Memory B cell (primary cell): ENCODE measurements at regions not wholly inside any gene's neighbourhood (a gene's known extent, or its start where the extent isn't known, plus 50 kb on each side); places are given as distances from the start of the nearest gene placed in this dataset.
"Not testable (repeated sequence)": the region's sequence is repeated elsewhere in the genome, so short reads cannot be mapped to it uniquely, and the experiment has no call there.

Source experiments
- ATAC-seq: fragments of 150-1000 bp; cut with Tn5 transposase; 2 replicates; pipeline ENCODE4 v1.10.0; 2021; ENCODE audit warnings: low read depth, mild to moderate bottlenecking, moderate library complexity
- DNase-seq, 2 donors: peaks; one replicate each; pipeline ENCODE4 v3.0.0; 2022; ENCODE audit warnings: low spot score in 2 of 2
- H3K27ac Mint-ChIP-seq: one replicate; pipeline ENCODE4 v1.8.0; 2022; ENCODE audit warnings: mild to moderate bottlenecking, moderate library complexity, mixed read lengths
- H3K27me3 Mint-ChIP-seq: one replicate; pipeline ENCODE4 v1.8.0; 2022; ENCODE audit warnings: mixed read lengths
- H3K36me3 Mint-ChIP-seq: one replicate; pipeline ENCODE4 v1.8.0; 2022; ENCODE audit warnings: mild to moderate bottlenecking, mixed read lengths
- H3K4me1 Mint-ChIP-seq: one replicate; pipeline ENCODE4 v1.8.0; 2022; ENCODE audit warnings: mixed read lengths
- H3K4me3 Mint-ChIP-seq: one replicate; pipeline ENCODE4 v1.8.0; 2022; ENCODE audit warnings: mild to moderate bottlenecking, moderate library complexity, mixed read lengths
- H3K9me3 Mint-ChIP-seq: one replicate; pipeline ENCODE4 v1.8.0; 2022; ENCODE audit warnings: mixed read lengths

DNA sequence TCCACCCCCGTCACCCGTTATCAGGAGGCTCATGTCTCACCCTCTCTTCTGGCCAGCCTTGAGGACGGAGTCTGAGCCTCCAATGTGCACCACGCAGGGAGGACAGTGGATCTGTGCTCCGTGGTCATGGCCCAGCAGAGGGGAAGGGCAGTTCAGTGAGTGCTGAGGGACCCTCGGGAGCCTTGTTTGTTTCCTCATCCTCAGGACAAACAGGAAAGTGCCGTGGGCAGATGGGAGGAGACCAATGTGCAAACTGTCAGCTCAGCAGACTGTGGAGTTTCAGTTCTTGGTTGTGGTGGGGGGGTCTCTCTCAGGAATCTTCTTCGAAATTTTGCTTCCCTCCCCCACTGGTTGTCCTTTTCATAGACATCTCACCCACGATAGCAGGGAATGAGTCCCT, 429.6 kb downstream of the DIRAS2 start:
- peaks cover 24% of the 10 kb centered on the region for H3K4me1 Mint-ChIP-seq
- not testable (repeated sequence) for H3K9me3 Mint-ChIP-seq, ATAC-seq, H3K27me3 Mint-ChIP-seq, H3K36me3 Mint-ChIP-seq
- DNase-seq: peak; percentile 8 to 30
- peak overlapping the region; percentile 86 for H3K27ac Mint-ChIP-seq
- H3K4me3 Mint-ChIP-seq: peak overlapping the region; percentile 95

GRCh38 chr9:90219548-90220118, 423.0 kb downstream of the DIRAS2 start:
- H3K27ac Mint-ChIP-seq: no peak overlapping the region
- H3K4me1 Mint-ChIP-seq: peaks cover 6% of the 10 kb centered on the region
- peak; percentile 84 for ATAC-seq
- no peaks in the 10 kb centered on the region for H3K9me3 Mint-ChIP-seq
- no peaks in the 10 kb centered on the region for H3K36me3 Mint-ChIP-seq
- peak; percentile 60 to 62 for DNase-seq
- no peaks in the 10 kb centered on the region for H3K27me3 Mint-ChIP-seq
- H3K4me3 Mint-ChIP-seq: peak overlapping the region; percentile 62

DNA sequence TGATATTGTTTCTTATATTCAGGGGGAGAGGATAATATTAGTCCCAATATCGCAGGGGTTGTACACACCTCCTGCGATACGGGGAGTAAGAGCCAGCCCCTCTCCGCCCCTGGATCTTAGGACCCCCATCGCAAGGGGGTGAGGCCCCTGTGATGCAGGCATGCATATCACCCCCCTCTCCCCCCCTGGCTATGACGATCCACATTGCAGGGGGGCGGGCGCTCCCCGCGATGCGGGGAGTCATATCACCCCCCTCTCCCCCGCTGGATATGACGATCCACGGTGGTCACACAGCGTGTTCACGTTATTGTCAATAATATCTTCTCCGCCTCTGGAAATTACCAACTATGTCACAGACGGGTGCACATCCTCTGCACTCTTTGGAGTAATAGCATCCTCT, 420.7 kb downstream of the DIRAS2 start:
- H3K9me3 Mint-ChIP-seq, H3K27ac Mint-ChIP-seq, ATAC-seq, H3K36me3 Mint-ChIP-seq, H3K4me3 Mint-ChIP-seq, H3K4me1 Mint-ChIP-seq, DNase-seq, H3K27me3 Mint-ChIP-seq: not testable (repeated sequence)

- not testable (repeated sequence) for H3K4me3 Mint-ChIP-seq, H3K36me3 Mint-ChIP-seq, H3K27me3 Mint-ChIP-seq, ATAC-seq, H3K9me3 Mint-ChIP-seq, H3K4me1 Mint-ChIP-seq
- peak; percentile 62 to 68 for DNase-seq
- peak overlapping the region; percentile 0 for H3K27ac Mint-ChIP-seq
Observed at GRCh38 chr9:90226839-90227338, 415.7 kb downstream of the DIRAS2 start.

- not testable (repeated sequence) for DNase-seq, H3K36me3 Mint-ChIP-seq, H3K27me3 Mint-ChIP-seq, H3K4me1 Mint-ChIP-seq, ATAC-seq, H3K4me3 Mint-ChIP-seq, H3K9me3 Mint-ChIP-seq, H3K27ac Mint-ChIP-seq
Observed at GRCh38 chr9:90233081-90233480, 409.5 kb downstream of the DIRAS2 start.

DNA sequence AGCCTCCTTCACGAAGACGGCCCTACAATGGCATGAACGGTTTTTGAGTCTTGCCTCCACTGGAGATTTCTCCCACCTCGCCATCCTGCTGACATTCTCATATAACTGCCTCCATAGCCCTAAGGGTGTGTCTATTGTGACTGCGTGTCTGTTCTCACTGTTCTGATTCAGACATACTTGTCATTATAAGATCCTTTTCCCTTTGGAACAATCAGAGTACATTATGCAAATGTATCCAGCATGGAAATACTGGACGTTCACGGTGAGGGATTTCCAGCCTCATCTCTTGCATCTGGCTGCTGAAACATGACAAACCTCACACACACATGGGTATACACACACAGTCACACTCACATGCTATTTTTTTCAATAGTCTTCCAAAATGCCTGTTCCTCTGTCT, 402.1 kb downstream of the DIRAS2 start:
- H3K36me3 Mint-ChIP-seq: no peaks in the 10 kb centered on the region
- no peaks in the 10 kb centered on the region for H3K9me3 Mint-ChIP-seq
- no peak for DNase-seq
- H3K27ac Mint-ChIP-seq: no peak overlapping the region
- no peak for ATAC-seq
- no peak overlapping the region for H3K4me3 Mint-ChIP-seq
- no peaks in the 10 kb centered on the region for H3K4me1 Mint-ChIP-seq
- no peaks in the 10 kb centered on the region for H3K27me3 Mint-ChIP-seq

- ATAC-seq (no peak), DNase-seq (no peak)
- no peaks in the 10 kb centered on the region for H3K36me3 Mint-ChIP-seq
- no peaks in the 10 kb centered on the region for H3K4me1 Mint-ChIP-seq
- no peak overlapping the region for H3K4me3 Mint-ChIP-seq
- H3K27me3 Mint-ChIP-seq: peaks cover 2% of the 10 kb centered on the region
- no peak overlapping the region for H3K27ac Mint-ChIP-seq
- no peaks in the 10 kb centered on the region for H3K9me3 Mint-ChIP-seq
Observed at GRCh38 chr9:90245661-90246060, 397.0 kb downstream of the DIRAS2 start.

GRCh38 chr9:90249094-90249493, 393.5 kb downstream of the DIRAS2 start:
- peaks cover 2% of the 10 kb centered on the region for H3K27me3 Mint-ChIP-seq
- H3K36me3 Mint-ChIP-seq: no peaks in the 10 kb centered on the region
- no peak overlapping the region for H3K27ac Mint-ChIP-seq

GRCh38 chr9:90251316-90251715, 391.3 kb downstream of the DIRAS2 start:
- no peak for DNase-seq
- Mint-ChIP-seq H3K27me3 (peaks cover 2% of the 10 kb centered on the region), H3K9me3 (no peaks in the 10 kb centered on the region), H3K4me1 (no peaks in the 10 kb centered on the region), H3K36me3 (no peaks in the 10 kb centered on the region), H3K4me3 (no peak overlapping the region), H3K27ac (no peak overlapping the region)
- no peak for ATAC-seq

More at GRCh38 chr9:90249094-90249493, 393.5 kb downstream of the DIRAS2 start:
- ATAC-seq (no peak), DNase-seq (no peak)
- H3K4me1 Mint-ChIP-seq: no peaks in the 10 kb centered on the region
- no peak overlapping the region for H3K4me3 Mint-ChIP-seq
- H3K9me3 Mint-ChIP-seq: no peaks in the 10 kb centered on the region

GRCh38 chr9:90256345-90256744, 386.3 kb downstream of the DIRAS2 start:
- no peaks in the 10 kb centered on the region for H3K36me3 Mint-ChIP-seq
- DNase-seq (no peak), ATAC-seq (no peak)
- H3K27me3 Mint-ChIP-seq: peaks cover 10% of the 10 kb centered on the region
- peaks cover 3% of the 10 kb centered on the region for H3K9me3 Mint-ChIP-seq
- no peak overlapping the region for H3K27ac Mint-ChIP-seq
- no peaks in the 10 kb centered on the region for H3K4me1 Mint-ChIP-seq
- H3K4me3 Mint-ChIP-seq: no peak overlapping the region

DNA sequence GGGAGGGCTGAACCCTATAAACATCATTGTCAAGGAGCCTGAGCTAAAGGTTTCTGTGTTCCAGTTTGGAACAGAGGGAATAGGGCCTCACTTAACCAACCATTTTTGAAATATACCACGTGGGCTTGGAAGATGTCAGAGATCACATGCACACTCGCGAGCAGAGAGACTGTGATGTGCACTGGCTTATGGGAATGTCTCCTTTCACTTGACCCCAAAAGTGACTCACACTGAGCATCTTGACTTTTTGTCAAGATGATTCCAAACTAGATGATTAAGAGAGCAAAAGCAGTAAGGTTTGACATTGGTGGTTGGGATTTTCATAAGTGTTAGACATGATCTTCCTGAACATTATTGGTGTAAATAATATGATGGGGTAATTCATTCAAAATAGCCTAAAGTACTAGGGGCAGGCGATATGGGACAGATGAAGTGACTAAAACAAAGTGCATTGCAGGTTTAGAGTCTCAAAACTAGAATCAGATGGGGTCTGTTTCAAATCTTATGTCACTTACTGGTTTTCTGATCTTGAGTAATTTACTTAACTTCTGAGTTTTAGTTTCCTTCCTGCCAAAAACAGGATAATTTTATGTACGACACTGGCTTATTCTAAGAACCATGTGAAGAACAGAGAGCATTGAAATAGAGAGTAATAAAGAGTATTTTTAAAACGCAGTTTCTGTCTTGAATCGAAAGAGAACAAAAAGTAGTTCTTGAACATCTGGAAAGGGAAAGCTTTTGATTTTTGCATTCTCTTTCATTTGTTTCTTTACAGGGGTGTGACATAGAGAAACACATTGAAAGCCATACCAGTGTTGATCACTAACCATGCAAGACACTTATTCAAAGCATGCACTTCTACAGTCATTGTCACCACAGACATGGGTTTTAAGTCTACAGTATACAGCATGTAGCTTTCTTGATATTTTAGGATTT, 383.0 kb downstream of the DIRAS2 start:
- H3K27ac Mint-ChIP-seq: no peak overlapping the region
- ATAC-seq (no peak), DNase-seq (no peak)
- H3K27me3 Mint-ChIP-seq: peaks cover 10% of the 10 kb centered on the region
- no peak overlapping the region for H3K4me3 Mint-ChIP-seq
- peaks cover 3% of the 10 kb centered on the region for H3K9me3 Mint-ChIP-seq
- H3K36me3 Mint-ChIP-seq: no peaks in the 10 kb centered on the region
- H3K4me1 Mint-ChIP-seq: no peaks in the 10 kb centered on the region

DNA sequence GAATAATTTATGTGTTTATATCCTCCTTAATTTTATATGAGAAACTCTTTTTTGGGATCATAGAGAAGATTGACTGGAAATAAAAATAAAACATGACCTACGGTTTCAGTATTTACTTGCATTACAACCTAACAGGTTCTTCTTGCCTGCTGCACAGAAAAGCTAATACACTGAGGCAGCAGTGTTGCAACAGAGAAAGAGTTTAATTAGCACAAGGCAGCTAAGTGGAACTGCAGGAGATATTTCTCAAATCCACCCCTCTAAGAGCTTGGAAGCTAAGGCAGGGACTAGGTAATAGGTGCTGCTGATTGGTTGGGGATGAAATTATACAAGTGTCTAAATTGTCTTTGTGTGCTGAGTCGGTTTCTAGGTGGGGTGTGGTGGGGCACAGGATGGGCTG, 380.9 kb downstream of the DIRAS2 start:
- Mint-ChIP-seq H3K27me3 (peaks cover 12% of the 10 kb centered on the region), H3K4me3 (no peak overlapping the region), H3K4me1 (no peaks in the 10 kb centered on the region), H3K36me3 (no peaks in the 10 kb centered on the region), H3K9me3 (peaks cover 3% of the 10 kb centered on the region), H3K27ac (no peak overlapping the region)
- DNase-seq (no peak), ATAC-seq (no peak)

GRCh38 chr9:90268613-90269012, 374.0 kb downstream of the DIRAS2 start:
- Mint-ChIP-seq H3K4me3 (no peak overlapping the region), H3K4me1 (no peaks in the 10 kb centered on the region), H3K36me3 (peaks cover 1% of the 10 kb centered on the region), H3K27me3 (peaks cover 16% of the 10 kb centered on the region), H3K27ac (no peak overlapping the region), H3K9me3 (no peaks in the 10 kb centered on the region)
- DNase-seq (no peak), ATAC-seq (no peak)

DNA sequence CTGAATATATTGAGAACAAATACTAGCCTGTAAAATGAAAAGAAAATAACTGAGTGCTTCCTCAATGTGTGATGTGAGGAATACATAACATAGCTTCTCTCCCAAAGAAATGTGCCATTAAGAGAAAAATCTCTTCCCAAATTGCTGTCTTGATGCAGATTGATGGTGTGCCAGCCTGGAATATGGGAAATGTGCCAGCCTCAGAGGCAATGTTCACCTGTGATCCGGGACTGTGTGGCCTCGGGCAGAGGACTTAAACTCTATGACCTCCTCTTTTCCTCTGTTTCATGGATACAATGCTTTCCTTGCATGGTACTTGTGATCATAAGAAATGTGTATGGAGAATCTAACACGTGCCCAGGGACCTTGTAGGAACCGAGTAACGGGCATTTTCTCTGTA, 370.9 kb downstream of the DIRAS2 start:
- H3K36me3 Mint-ChIP-seq: peaks cover 1% of the 10 kb centered on the region
- no peak overlapping the region for H3K27ac Mint-ChIP-seq

More for the DNA sequence above, 370.9 kb downstream of the DIRAS2 start:
- Mint-ChIP-seq H3K4me3 (no peak overlapping the region), H3K9me3 (no peaks in the 10 kb centered on the region), H3K4me1 (no peaks in the 10 kb centered on the region), H3K27me3 (peaks cover 17% of the 10 kb centered on the region)
- ATAC-seq (no peak), DNase-seq (no peak)
